ENCODE measurements at regions not wholly inside any gene's neighbourhood (a gene's known extent, or its start where the extent isn't known, plus 50 kb on each side); places are given as distances from the start of the nearest gene placed in this dataset.

GRCh38 chr9:108073823-108074222, 584.3 kb upstream of the KLF4 start:
- no peak for TF ChIP-seq CTCF (IDR thresholded peaks at IDR 0.05; ENCODE audit: low read depth, low read length, missing control alignments)
- H3K4me3 ChIP-seq (replicated peaks; ENCODE audit: low read depth, low read length): no peak overlapping the region
- DNase-seq (ENCODE audit: extremely low read depth, low read depth): no peak

GRCh38 chr9:108072740-108073139, 583.2 kb upstream of the KLF4 start:
- no peak for DNase-seq (ENCODE audit: extremely low read depth, low read depth)
- no peak for TF ChIP-seq CTCF (IDR thresholded peaks at IDR 0.05; ENCODE audit: low read depth, low read length, missing control alignments)
- no peak overlapping the region for H3K4me3 ChIP-seq (replicated peaks; ENCODE audit: low read depth, low read length)

- no peak overlapping the region for H3K4me3 ChIP-seq (replicated peaks; ENCODE audit: low read depth, low read length)
- no peak for TF ChIP-seq CTCF (IDR thresholded peaks at IDR 0.05; ENCODE audit: low read depth, low read length, missing control alignments)
- no peak for DNase-seq (ENCODE audit: extremely low read depth, low read depth)
These were observed 581.3 kb upstream of the KLF4 start for GRCh38 chr9:108070861-108071260.

- no peak for TF ChIP-seq CTCF (IDR thresholded peaks at IDR 0.05; ENCODE audit: low read depth, low read length, missing control alignments)
- no peak for DNase-seq (ENCODE audit: extremely low read depth, low read depth)
- no peak overlapping the region for H3K4me3 ChIP-seq (replicated peaks; ENCODE audit: low read depth, low read length)
These were observed 580.4 kb upstream of the KLF4 start for GRCh38 chr9:108069991-108070390.

- H3K4me3 ChIP-seq (replicated peaks; ENCODE audit: low read depth, low read length): no peak overlapping the region
- no peak for TF ChIP-seq CTCF (IDR thresholded peaks at IDR 0.05; ENCODE audit: low read depth, low read length, missing control alignments)
- DNase-seq (ENCODE audit: extremely low read depth, low read depth): no peak
These were observed 573.1 kb upstream of the KLF4 start for GRCh38 chr9:108062680-108063079.

- TF ChIP-seq CTCF (IDR thresholded peaks at IDR 0.05; ENCODE audit: low read depth, low read length, missing control alignments): no peak
- no peak overlapping the region for H3K4me3 ChIP-seq (replicated peaks; ENCODE audit: low read depth, low read length)
- no peak for DNase-seq (ENCODE audit: extremely low read depth, low read depth)
These were observed 570.6 kb upstream of the KLF4 start for GRCh38 chr9:108060175-108060574.

GRCh38 chr9:108058135-108058814, 568.7 kb upstream of the KLF4 start:
- TF ChIP-seq CTCF (IDR thresholded peaks at IDR 0.05; ENCODE audit: low read depth, low read length, missing control alignments): no peak
- DNase-seq (ENCODE audit: extremely low read depth, low read depth): no peak
- H3K4me3 ChIP-seq (replicated peaks; ENCODE audit: low read depth, low read length): no peak overlapping the region

Measured in HFF-Myc (cell line).